ENCODE measurements at regions not wholly inside any gene's neighbourhood (a gene's known extent, or its start where the extent isn't known, plus 50 kb on each side); places are given as distances from the start of the nearest gene placed in this dataset.

DNA sequence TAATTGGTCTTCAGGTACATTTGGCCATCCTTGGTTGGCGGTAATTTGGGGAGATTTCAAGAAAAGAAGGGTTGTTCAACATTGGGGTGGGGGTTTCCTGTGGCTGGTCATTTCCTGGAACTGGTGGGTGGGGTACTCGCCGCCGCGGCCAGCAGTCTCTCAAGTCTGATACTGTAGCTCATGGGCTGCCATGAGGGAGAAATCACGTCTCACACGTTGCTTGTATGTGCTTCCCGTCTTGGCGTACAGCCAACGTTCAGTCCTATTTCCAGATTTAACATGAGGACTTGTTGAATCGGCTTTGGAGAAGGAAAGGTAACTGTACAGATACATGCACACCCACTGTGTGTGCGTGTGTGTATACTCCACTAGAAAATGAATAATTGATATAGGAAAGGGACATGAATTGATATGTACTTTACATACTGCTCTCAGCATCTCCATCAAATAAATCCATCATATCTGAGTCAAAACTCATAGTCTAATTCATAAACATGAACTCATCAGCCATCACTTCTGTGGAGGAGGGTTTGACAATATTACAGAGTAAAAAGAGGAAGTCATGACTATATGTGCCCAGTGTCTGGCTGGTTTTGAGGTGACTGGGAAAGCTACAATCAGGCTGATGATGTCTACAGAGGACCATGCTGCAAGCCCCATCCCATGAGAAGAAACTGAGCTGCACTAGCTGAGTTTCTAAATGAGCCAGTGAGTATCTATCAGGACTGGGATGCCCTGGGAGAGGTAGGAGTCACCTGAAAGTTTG, 418.1 kb downstream of the TSHZ3 start:
- TF ChIP-seq, protein P1, sequence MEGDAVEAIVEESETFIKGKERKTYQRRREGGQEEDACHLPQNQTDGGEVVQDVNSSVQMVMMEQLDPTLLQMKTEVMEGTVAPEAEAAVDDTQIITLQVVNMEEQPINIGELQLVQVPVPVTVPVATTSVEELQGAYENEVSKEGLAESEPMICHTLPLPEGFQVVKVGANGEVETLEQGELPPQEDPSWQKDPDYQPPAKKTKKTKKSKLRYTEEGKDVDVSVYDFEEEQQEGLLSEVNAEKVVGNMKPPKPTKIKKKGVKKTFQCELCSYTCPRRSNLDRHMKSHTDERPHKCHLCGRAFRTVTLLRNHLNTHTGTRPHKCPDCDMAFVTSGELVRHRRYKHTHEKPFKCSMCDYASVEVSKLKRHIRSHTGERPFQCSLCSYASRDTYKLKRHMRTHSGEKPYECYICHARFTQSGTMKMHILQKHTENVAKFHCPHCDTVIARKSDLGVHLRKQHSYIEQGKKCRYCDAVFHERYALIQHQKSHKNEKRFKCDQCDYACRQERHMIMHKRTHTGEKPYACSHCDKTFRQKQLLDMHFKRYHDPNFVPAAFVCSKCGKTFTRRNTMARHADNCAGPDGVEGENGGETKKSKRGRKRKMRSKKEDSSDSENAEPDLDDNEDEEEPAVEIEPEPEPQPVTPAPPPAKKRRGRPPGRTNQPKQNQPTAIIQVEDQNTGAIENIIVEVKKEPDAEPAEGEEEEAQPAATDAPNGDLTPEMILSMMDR (IDR thresholded peaks at IDR 0.05; ENCODE audit: low read depth, low read length): no peak
- no peak overlapping the region for H3K4me3 ChIP-seq (ENCODE audit: low read depth, low read length)
- DNase-seq (ENCODE audit: low read depth, low spot score): no peak
- in situ Hi-C loops (cut with HindIII; ENCODE audit: low sequenced_read_pairs): no loop called here

DNA sequence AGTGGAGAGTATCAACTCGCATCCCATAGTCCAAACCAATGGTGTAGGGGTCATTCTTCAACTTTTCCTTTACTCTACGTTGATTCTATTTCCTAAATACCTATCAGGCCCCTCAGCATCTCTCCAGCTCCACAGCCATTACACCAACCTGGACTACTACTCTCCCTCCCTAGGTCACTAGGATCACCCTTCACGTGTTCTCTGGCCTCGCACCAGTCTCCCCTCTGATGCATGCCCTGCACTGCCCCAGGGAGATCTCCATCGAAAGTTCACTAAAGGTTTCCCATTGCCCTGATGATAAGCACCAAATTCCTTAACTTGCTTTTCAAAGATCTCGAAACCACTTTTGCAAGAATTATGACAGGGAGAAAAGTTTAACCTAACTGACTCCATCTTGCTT, 421.5 kb downstream of the TSHZ3 start:
- no peak overlapping the region for H3K4me3 ChIP-seq (ENCODE audit: low read depth, low read length)
- in situ Hi-C loops (cut with HindIII; ENCODE audit: low sequenced_read_pairs): no loop called here
- DNase-seq (ENCODE audit: low read depth, low spot score): no peak
- TF ChIP-seq, protein P1 (IDR thresholded peaks at IDR 0.05; ENCODE audit: low read depth, low read length): no peak

DNA sequence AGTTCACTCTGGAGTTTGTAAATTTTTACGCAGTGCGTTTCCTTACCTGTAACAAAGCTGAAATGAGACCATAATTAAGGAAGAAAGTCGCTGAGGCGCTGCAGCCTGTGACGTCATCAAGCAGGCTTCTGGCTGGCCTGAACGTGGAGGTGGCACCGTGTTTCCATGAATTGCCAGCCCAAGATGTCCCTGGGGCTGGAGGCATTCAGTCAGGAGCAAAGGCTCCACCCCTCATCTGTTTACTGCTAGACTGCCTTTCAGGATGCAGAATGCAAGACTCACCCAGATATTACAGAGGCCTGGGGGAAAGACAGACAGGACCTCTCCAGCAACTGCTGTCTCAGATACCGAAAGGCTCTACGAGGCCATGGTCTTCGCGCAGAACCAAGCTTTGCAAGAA, 424.6 kb downstream of the TSHZ3 start:
- no peak for DNase-seq (ENCODE audit: low read depth, low spot score)
- TF ChIP-seq, protein P1 (IDR thresholded peaks at IDR 0.05; ENCODE audit: low read depth, low read length): no peak
- in situ Hi-C loops (cut with HindIII; ENCODE audit: low sequenced_read_pairs): no loop called here
- H3K4me3 ChIP-seq (ENCODE audit: low read depth, low read length): no peak overlapping the region

DNA sequence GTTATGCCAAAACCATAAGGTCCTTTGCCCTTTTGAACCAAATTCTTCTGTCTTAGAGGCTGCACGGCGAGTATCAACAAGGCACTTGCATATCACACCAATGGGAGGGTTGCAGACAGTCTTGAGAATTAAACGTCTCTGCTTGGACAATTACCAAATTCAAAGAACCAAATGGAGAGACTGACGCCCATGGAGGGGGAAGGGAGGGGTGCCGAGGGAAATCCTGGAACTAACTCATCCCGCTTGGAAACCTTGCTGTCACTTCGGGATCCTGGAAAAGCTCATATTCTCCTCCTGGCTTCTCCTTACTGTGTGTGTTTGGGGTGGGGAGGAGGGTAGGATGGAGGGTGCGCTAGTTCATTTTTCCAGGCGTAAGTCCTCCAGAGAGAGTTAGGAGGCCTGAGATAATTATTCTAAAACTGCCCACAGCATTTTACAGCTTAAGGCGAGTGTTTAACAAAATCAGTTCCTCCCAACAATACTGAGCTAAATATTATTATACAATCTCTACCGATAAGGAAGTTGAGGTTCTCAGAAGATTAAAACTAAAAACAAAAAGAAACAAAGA, 425.1 kb downstream of the TSHZ3 start:
- no peak overlapping the region for H3K4me3 ChIP-seq (ENCODE audit: low read depth, low read length)
- DNase-seq (ENCODE audit: low read depth, low spot score): no peak
- in situ Hi-C loops (cut with HindIII; ENCODE audit: low sequenced_read_pairs): no loop called here
- TF ChIP-seq, protein P1 (IDR thresholded peaks at IDR 0.05; ENCODE audit: low read depth, low read length): no peak

DNA sequence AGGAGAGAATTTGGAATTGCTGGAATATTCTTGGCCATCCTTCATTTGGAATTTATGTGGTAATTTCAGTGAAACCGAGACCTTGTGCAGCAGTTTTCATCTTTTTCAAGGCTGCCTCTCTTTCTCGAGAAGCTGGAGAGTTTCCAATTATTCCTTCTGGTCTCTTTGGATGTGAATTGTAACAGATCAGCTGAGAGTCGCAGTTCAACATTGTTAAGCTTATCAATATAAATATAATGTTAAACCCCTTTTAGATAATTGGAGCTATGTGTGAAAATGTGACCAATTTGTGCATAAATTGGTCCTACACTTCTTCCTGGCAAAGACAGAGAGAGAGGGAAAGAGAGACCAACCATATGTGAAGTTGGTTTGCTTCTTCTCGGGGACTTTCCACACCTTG, 425.6 kb downstream of the TSHZ3 start:
- DNase-seq (ENCODE audit: low read depth, low spot score): no peak
- TF ChIP-seq, protein P1 (IDR thresholded peaks at IDR 0.05; ENCODE audit: low read depth, low read length): no peak
- H3K4me3 ChIP-seq (ENCODE audit: low read depth, low read length): no peak overlapping the region
- in situ Hi-C loops (cut with HindIII; ENCODE audit: low sequenced_read_pairs): no loop called here

DNA sequence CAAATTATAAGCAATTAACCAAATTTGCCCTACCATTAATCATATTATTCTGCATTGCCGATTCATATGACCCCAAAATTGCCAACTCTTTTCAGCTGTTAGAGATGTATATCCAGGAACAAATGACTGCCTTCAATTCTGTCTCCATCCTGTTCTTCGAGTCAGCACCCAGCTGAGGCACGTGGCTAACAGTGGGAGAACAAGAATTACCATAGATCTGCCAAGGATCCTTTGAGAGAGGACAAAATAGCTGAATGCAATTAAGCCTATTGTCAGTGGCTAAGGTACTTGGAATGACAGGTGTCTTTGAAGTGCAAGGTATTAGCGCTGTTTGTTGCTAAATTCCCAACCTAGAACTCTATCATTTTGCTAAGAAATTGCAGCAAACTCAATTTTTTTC, 426.1 kb downstream of the TSHZ3 start:
- TF ChIP-seq, protein P1 (IDR thresholded peaks at IDR 0.05; ENCODE audit: low read depth, low read length): no peak
- no peak overlapping the region for H3K4me3 ChIP-seq (ENCODE audit: low read depth, low read length)
- DNase-seq (ENCODE audit: low read depth, low spot score): no peak
- in situ Hi-C loops (cut with HindIII; ENCODE audit: low sequenced_read_pairs): no loop called here

All from astrocyte of the spinal cord (primary cell).